OCI-LY3 (cell line): ENCODE measurements at regions not wholly inside any gene's neighbourhood (a gene's known extent, or its start where the extent isn't known, plus 50 kb on each side); places are given as distances from the start of the nearest gene placed in this dataset.

Source experiments
- H2AFZ ChIP-seq: fragments of 200-600, 300-600 bp; shearing (Covaris generic); 2 replicates; pipeline ENCODE4 v1.6.0; 2014; ENCODE audit warnings: antibody characterized with exemption, low read depth, low read length
- H3K27ac ChIP-seq: fragments of 200-600, 300-600 bp; sonication (generic); 2 replicates; pipeline ENCODE4 v1.5.1; 2014; ENCODE audit warnings: mild to moderate bottlenecking, low read length, moderate library complexity, mixed read lengths
- H3K27me3 ChIP-seq: fragments of 200-600, 300-600 bp; sonication (generic); 2 replicates; pipeline ENCODE4 v1.6.1; 2014; ENCODE audit warnings: low read depth, low read length, mixed read lengths
- H3K36me3 ChIP-seq: fragments of 200-600, 300-600 bp; sonication (generic); replicated peaks from 2 replicates; pipeline ENCODE3; 2014; ENCODE audit warnings: low read depth, low read length, mixed read lengths
- H3K4me1 ChIP-seq: fragments of 300-600, 200-600 bp; sonication (generic); 2 replicates; pipeline ENCODE4 v1.6.1; 2014; ENCODE audit warnings: low read length, mixed read lengths
- H3K4me2 ChIP-seq: fragments of 200-600, 300-600 bp; sonication (generic); 2 replicates; pipeline ENCODE4 v1.6.1; 2014; ENCODE audit warnings: low read length, mixed read lengths
- H3K4me3 ChIP-seq: fragments of 300-600, 200-600 bp; sonication (generic); 2 replicates; pipeline ENCODE4 v1.5.1; 2014; ENCODE audit warnings: antibody characterized with exemption, mild to moderate bottlenecking, low read length, moderate library complexity
- H3K79me2 ChIP-seq: fragments of 300-600, 200-600 bp; shearing (Covaris generic); 2 replicates; pipeline ENCODE4 v1.6.1; 2014; ENCODE audit warnings: mild to moderate bottlenecking, low read length, mixed read lengths
- H3K9ac ChIP-seq: fragments of 300-600, 200-600 bp; shearing (Covaris generic); 2 replicates; pipeline ENCODE4 v1.6.0; 2014; ENCODE audit warnings: mild to moderate bottlenecking, low read length, moderate library complexity
- H3K9me3 ChIP-seq: fragments of 200-600, 300-600 bp; shearing (Covaris generic); 2 replicates; pipeline ENCODE4 v1.6.1; 2014; ENCODE audit warnings: low read length, mixed read lengths; ENCODE audit not compliant: insufficient read depth
- H4K20me1 ChIP-seq: fragments of 200-600, 300-600 bp; sonication (generic); 2 replicates; pipeline ENCODE4 v1.6.1; 2016; ENCODE audit warnings: low read length, mixed read lengths; ENCODE audit not compliant: insufficient read depth
- CTCF ChIP-seq: fragments of 200-600, 300-600 bp; sonication (generic); IDR thresholded peaks from 2 replicates; pipeline ENCODE4 v1.5.1; 2014; ENCODE audit warnings: antibody characterized with exemption, low read length, low read depth
- EZH2phosphoT487 ChIP-seq: fragments of 200-600 bp; shearing (Covaris generic); IDR thresholded peaks from 2 replicates; pipeline ENCODE4 v1.6.1; 2018; ENCODE audit warnings: antibody characterized with exemption, mixed run types, low read depth

GRCh38 chr1:209223791-209224190 is 359.7 kb upstream of the CAMK1G start:
- Histone ChIP-seq H3K36me3 (no peaks in the 10 kb centered on the region), H3K9ac (no peak overlapping the region), H3K27ac (no peak overlapping the region), H3K79me2 (no peaks in the 10 kb centered on the region), H2AFZ (no peak overlapping the region), H3K4me3 (peak overlapping the region; percentile 6; the same call in 1 of the 2 replicates), H4K20me1 (no peaks in the 10 kb centered on the region), H3K4me2 (peak overlapping the region; percentile 31), H3K9me3 (no peaks in the 10 kb centered on the region), H3K4me1 (peaks cover 9% of the 10 kb centered on the region), H3K27me3 (peaks cover 4% of the 10 kb centered on the region; the same call in 1 of the 2 replicates)
- no peak for TF ChIP-seq EZH2phosphoT487

GRCh38 chr1:209224886-209225285 is 358.6 kb upstream of the CAMK1G start:
- Histone ChIP-seq H2AFZ (no peak overlapping the region), H4K20me1 (no peaks in the 10 kb centered on the region), H3K9me3 (no peaks in the 10 kb centered on the region), H3K27me3 (peaks cover 6% of the 10 kb centered on the region; the same call in 1 of the 2 replicates), H3K4me1 (peaks cover 9% of the 10 kb centered on the region), H3K4me2 (no peak overlapping the region), H3K79me2 (no peaks in the 10 kb centered on the region), H3K4me3 (no peak overlapping the region), H3K36me3 (no peaks in the 10 kb centered on the region), H3K9ac (no peak overlapping the region), H3K27ac (no peak overlapping the region)
- no peak for TF ChIP-seq EZH2phosphoT487
- no peak for TF ChIP-seq CTCF

GRCh38 chr1:209227171-209227570 is 356.3 kb upstream of the CAMK1G start:
- H3K27me3 ChIP-seq, result peaks cover 6% of the 10 kb centered on the region; the same call in 1 of the 2 replicates
- no peak overlapping the region for H3K27ac ChIP-seq
- H3K4me2 ChIP-seq, result no peak overlapping the region
- no peaks in the 10 kb centered on the region for H4K20me1 ChIP-seq
- no peaks in the 10 kb centered on the region for H3K36me3 ChIP-seq
- H3K4me1 ChIP-seq, result peaks cover 9% of the 10 kb centered on the region
- TF ChIP-seq CTCF (no peak), EZH2phosphoT487 (no peak)
- no peak overlapping the region for H2AFZ ChIP-seq
- no peaks in the 10 kb centered on the region for H3K79me2 ChIP-seq
- H3K4me3 ChIP-seq, result no peak overlapping the region
- no peak overlapping the region for H3K9ac ChIP-seq
- no peaks in the 10 kb centered on the region for H3K9me3 ChIP-seq

GRCh38 chr1:209227941-209228340 is 355.6 kb upstream of the CAMK1G start:
- Histone ChIP-seq H2AFZ (no peak overlapping the region), H3K79me2 (no peaks in the 10 kb centered on the region), H3K36me3 (no peaks in the 10 kb centered on the region), H3K27me3 (peaks cover 6% of the 10 kb centered on the region; the same call in 1 of the 2 replicates), H3K4me3 (no peak overlapping the region), H3K9me3 (no peaks in the 10 kb centered on the region), H3K4me2 (no peak overlapping the region), H3K4me1 (peaks cover 9% of the 10 kb centered on the region), H3K9ac (no peak overlapping the region), H4K20me1 (no peaks in the 10 kb centered on the region), H3K27ac (no peak overlapping the region)
- TF ChIP-seq CTCF (no peak), EZH2phosphoT487 (no peak)
